Neural cell (in vitro differentiated cells): ENCODE measurements at regions not wholly inside any gene's neighbourhood (a gene's known extent, or its start where the extent isn't known, plus 50 kb on each side); places are given as distances from the start of the nearest gene placed in this dataset.

ENCODE experiments used
- H2AFZ ChIP-seq: fragments of 200-600, 300-800 bp; sonication (generic), shearing (Covaris generic); 2 replicates; pipeline ENCODE4 v1.6.0; 2014; ENCODE audit warnings: low read depth, mild to moderate bottlenecking, antibody characterized with exemption, low read length, moderate library complexity
- H3F3A ChIP-seq: fragments of 200-600 bp; shearing (Covaris generic); 2 replicates; pipeline ENCODE4 v1.6.1; 2016; ENCODE audit warnings: mild to moderate bottlenecking, moderate library complexity, mixed read lengths, antibody characterized with exemption, low read length; ENCODE audit not compliant: insufficient read depth, poor library complexity, severe bottlenecking
- H3K27ac ChIP-seq: fragments of 200-600, 300-800 bp; sonication (generic), shearing (Covaris generic); 2 replicates; pipeline ENCODE4 v1.5.1; 2014; ENCODE audit warnings: mild to moderate bottlenecking, low read length, moderate library complexity
- H3K27me3 ChIP-seq: fragments of 300-800, 200-600 bp; sonication (generic), shearing (Covaris generic); 2 replicates; pipeline ENCODE4 v1.6.0; 2014; ENCODE audit warnings: mild to moderate bottlenecking, low read depth, low read length, moderate library complexity; ENCODE audit not compliant: insufficient read depth
- H3K36me3 ChIP-seq: fragments of 300-800, 200-600 bp; sonication (generic), shearing (Covaris generic); 2 replicates; pipeline ENCODE4 v1.5.1; 2014; ENCODE audit warnings: mild to moderate bottlenecking, antibody characterized with exemption, low read length, moderate library complexity; ENCODE audit not compliant: insufficient read depth
- H3K4me2 ChIP-seq: fragments of 300-800, 200-600 bp; sonication (generic), shearing (Covaris generic); 2 replicates; pipeline ENCODE4 v1.6.0; 2014; ENCODE audit warnings: mild to moderate bottlenecking, low read length
- H3K4me3 ChIP-seq: fragments of 300-800, 200-600 bp; sonication (generic), shearing (Covaris generic); 2 replicates; pipeline ENCODE4 v1.5.1; 2014; ENCODE audit warnings: mild to moderate bottlenecking, low read length, moderate library complexity
- H3K79me2 ChIP-seq: fragments of 200-600 bp; shearing (Covaris generic); replicated peaks from 2 replicates; pipeline ENCODE4 v1.6.0; 2014; ENCODE audit warnings: mild to moderate bottlenecking, low read length, moderate library complexity; ENCODE audit not compliant: insufficient read depth
- H3K9ac ChIP-seq: fragments of 300-800, 200-600 bp; sonication (generic), shearing (Covaris generic); 2 replicates; pipeline ENCODE4 v1.6.1; 2016; ENCODE audit warnings: mild to moderate bottlenecking, low read length, mixed read lengths
- H3K9me2 ChIP-seq: fragments of 200-600 bp; shearing (Covaris generic); 2 replicates; pipeline ENCODE4 v1.6.1; 2016; ENCODE audit warnings: mild to moderate bottlenecking, low read length, mixed read lengths; ENCODE audit not compliant: insufficient read depth
- H3K9me3 ChIP-seq: fragments of 200-600, 300-800 bp; sonication (generic), shearing (Covaris generic); 2 replicates; pipeline ENCODE4 v1.6.1; 2016; ENCODE audit warnings: mild to moderate bottlenecking, mixed run types, low read length, moderate library complexity, mixed read lengths
- H4K20me1 ChIP-seq: fragments of 200-600 bp; shearing (Covaris generic); 2 replicates; pipeline ENCODE4 v1.6.1; 2016; ENCODE audit warnings: mild to moderate bottlenecking, mixed run types; ENCODE audit not compliant: insufficient read depth
- CTCF ChIP-seq: fragments of 450-650 bp; IDR thresholded peaks from 2 replicates; pipeline ENCODE4 v1.5.1; 2014; ENCODE audit warnings: antibody characterized with exemption, mild to moderate bottlenecking, moderate library complexity; ENCODE audit not compliant: poor library complexity, severe bottlenecking
- EP300 ChIP-seq: fragments of 450-650 bp; conservative IDR thresholded peaks from 2 replicates; pipeline ENCODE4 v1.6.1; 2014; ENCODE audit warnings: antibody characterized with exemption, mild to moderate bottlenecking, moderate library complexity; ENCODE audit not compliant: poor library complexity, severe bottlenecking
- EZH2 ChIP-seq: fragments of 200-600, 300-800 bp; shearing (Covaris generic), sonication (generic); IDR thresholded peaks from 2 replicates; pipeline ENCODE4 v1.6.1; 2014; ENCODE audit warnings: antibody characterized with exemption, low read length, borderline replicate concordance, mild to moderate bottlenecking; ENCODE audit not compliant: insufficient read depth, poor library complexity, severe bottlenecking
- MXI1 ChIP-seq: fragments of 450-650 bp; conservative IDR thresholded peaks from 2 replicates; pipeline ENCODE4 v1.6.1; 2014; ENCODE audit warnings: antibody characterized with exemption, mild to moderate bottlenecking; ENCODE audit not compliant: poor library complexity, severe bottlenecking
- POLR2AphosphoS5 ChIP-seq: IDR thresholded peaks from 2 replicates; pipeline ENCODE4 v1.6.1; 2012
- RAD21 ChIP-seq: fragments of 450-650 bp; conservative IDR thresholded peaks from 2 replicates; pipeline ENCODE4 v1.6.1; 2014; ENCODE audit warnings: antibody characterized with exemption, mild to moderate bottlenecking, moderate library complexity
- REST ChIP-seq: IDR thresholded peaks from 2 replicates; pipeline ENCODE4 v1.6.1; 2012; ENCODE audit warnings: borderline replicate concordance
- SMC3 ChIP-seq: fragments of 450-650 bp; conservative IDR thresholded peaks from 2 replicates; pipeline ENCODE4 v1.6.1; 2014; ENCODE audit warnings: antibody characterized with exemption, mild to moderate bottlenecking, moderate library complexity; ENCODE audit not compliant: poor library complexity
- TAF1 ChIP-seq: IDR thresholded peaks from 2 replicates; pipeline ENCODE4 v1.6.1; 2012; ENCODE audit warnings: low read depth

- H3K4me2 ChIP-seq = no peak overlapping the region
- no peaks in the 10 kb centered on the region for H3K9me3 ChIP-seq
- no peaks in the 10 kb centered on the region for H3K79me2 ChIP-seq
- no peaks in the 10 kb centered on the region for H3K36me3 ChIP-seq
- H3K9ac ChIP-seq = no peak overlapping the region
- H3K9me2 ChIP-seq = no peaks in the 10 kb centered on the region
- no peaks in the 10 kb centered on the region for H4K20me1 ChIP-seq
- no peaks in the 10 kb centered on the region for H3F3A ChIP-seq
- no peak overlapping the region for H3K4me3 ChIP-seq
- TF ChIP-seq EZH2 = no peak
- no peak for TF ChIP-seq POLR2AphosphoS5
- no peak for TF ChIP-seq REST
- no peak for TF ChIP-seq CTCF
- no peak for TF ChIP-seq EP300
- no peak for TF ChIP-seq RAD21
- TF ChIP-seq SMC3 = no peak
- TF ChIP-seq MXI1 = no peak
- TF ChIP-seq TAF1 = no peak
- H2AFZ ChIP-seq = no peak overlapping the region
- H3K27me3 ChIP-seq = no peaks in the 10 kb centered on the region
- no peak overlapping the region for H3K27ac ChIP-seq
These were observed 305.5 kb upstream of the HDAC4 start for GRCh38 chr2:239706367-239706766.

GRCh38 chr2:239704737-239705136 lies 303.9 kb upstream of the HDAC4 start:
- no peak overlapping the region for H3K4me3 ChIP-seq
- no peak overlapping the region for H3K9ac ChIP-seq
- no peak overlapping the region for H3K27ac ChIP-seq
- H3K27me3 ChIP-seq = no peaks in the 10 kb centered on the region
- no peak overlapping the region for H2AFZ ChIP-seq
- H3K4me2 ChIP-seq = no peak overlapping the region
- TF ChIP-seq SMC3 (no peak), TAF1 (no peak), RAD21 (no peak), EP300 (no peak), CTCF (no peak), POLR2AphosphoS5 (no peak), EZH2 (no peak), REST (no peak), MXI1 (no peak)
- no peaks in the 10 kb centered on the region for H4K20me1 ChIP-seq
- H3K9me2 ChIP-seq = no peaks in the 10 kb centered on the region
- no peaks in the 10 kb centered on the region for H3K36me3 ChIP-seq
- no peaks in the 10 kb centered on the region for H3F3A ChIP-seq
- no peaks in the 10 kb centered on the region for H3K9me3 ChIP-seq
- no peaks in the 10 kb centered on the region for H3K79me2 ChIP-seq
